NCI-H748 (cell line): ENCODE measurements at regions not wholly inside any gene's neighbourhood (a gene's known extent, or its start where the extent isn't known, plus 50 kb on each side); places are given as distances from the start of the nearest gene placed in this dataset.

Experiments
- DNase-seq: peaks from one replicate; lab custom pipeline; 2025; ENCODE audit not compliant: unreplicated experiment; lab: John Stamatoyannopoulos, UW

DNA sequence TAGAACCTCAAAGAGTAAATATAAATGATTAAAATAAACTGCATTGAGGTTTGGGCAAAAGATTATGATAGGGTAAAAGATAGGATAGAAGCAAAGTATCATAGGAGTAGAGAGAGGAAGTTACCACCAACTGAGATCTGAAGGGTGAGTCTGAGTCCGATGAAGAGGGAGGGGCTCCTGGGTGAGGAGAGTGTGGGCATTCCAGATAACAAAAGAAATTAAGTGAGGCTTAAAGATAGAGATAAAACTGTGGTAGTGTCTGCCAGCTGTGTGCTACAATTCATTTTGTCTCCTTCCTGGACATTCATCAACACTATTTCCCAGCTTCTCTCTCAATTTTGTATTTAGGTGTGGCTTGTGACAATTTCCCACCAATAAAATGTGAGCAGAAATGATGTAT, 343.0 kb upstream of the PLSCR5 start:
- no peak for DNase-seq

GRCh38 chr3:146929696-146930095, 324.6 kb upstream of the PLSCR5 start:
- DNase-seq, result no peak

DNA sequence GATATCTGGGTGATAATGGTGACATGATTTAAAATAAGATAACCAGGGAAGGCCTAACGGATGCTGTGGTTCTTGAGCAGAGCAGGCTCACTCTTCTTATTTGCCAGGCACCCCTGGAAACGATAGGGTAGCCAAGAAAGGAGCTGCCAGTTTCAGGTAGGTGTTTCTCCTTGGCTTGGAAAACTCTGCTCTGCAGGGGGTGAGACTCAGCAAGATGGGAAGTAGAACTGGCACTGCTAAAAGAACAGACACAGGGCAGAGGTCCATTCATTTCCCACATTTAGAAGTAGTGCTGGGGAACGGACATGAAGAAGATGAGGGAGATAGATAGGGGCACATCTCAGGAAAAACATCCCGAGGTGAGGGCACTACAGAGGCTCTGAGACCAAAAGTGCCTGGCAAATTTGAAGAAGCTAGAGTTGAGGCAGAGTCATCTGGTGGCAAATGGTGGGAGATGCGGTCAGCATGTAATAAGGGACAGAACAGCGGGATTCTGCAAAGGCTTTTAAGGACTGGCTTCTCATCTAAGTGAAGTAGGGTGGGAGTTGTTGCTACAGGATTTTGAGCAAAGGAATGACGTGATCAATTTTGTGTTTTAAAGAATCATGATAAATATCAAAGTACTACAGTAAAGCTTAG, 323.4 kb upstream of the PLSCR5 start:
- DNase-seq, result no peak

DNA sequence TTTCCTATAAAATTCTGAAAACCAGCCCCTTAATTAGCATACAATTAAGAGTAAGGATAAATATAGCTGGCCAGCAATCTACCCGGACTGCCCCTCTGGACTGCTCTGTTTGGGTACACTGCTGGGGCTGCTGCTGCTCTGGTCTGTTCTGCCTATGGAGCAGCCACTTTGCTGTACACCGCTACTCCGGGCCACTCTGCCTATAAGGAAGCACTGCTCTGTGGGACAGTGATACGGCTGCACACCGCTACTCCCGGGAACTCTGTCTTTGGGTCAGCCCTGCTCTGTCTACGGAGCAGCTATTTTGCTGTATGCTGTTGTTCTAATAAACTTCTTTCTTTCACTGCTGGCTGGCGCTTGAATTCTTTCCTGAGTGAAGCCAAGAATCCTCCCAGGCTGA, 316.5 kb upstream of the PLSCR5 start:
- DNase-seq, result no peak

- no peak for DNase-seq
These were observed 309.3 kb upstream of the PLSCR5 start for GRCh38 chr3:146914409-146914808.

GRCh38 chr3:146912241-146913015, 307.3 kb upstream of the PLSCR5 start:
- no peak for DNase-seq

DNA sequence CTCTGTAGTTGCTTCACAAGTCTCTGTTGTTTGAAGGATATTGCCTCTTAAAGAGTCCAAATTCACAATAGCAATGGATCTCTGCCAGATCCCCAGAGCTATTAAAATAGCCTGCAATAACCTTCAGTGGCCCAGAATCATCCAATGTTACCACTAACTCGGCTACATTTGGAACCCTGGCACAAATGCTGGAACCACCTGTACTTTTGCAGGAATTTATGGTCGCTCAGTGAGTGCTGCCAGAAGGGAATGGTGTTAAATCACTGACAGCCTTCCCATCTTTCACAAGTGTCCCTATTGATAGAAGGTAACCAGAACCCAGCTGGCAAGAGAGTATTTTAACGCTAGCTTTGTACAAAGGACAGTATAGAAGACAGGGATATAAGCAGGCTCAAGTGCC, 298.8 kb upstream of the PLSCR5 start:
- no peak for DNase-seq

DNA sequence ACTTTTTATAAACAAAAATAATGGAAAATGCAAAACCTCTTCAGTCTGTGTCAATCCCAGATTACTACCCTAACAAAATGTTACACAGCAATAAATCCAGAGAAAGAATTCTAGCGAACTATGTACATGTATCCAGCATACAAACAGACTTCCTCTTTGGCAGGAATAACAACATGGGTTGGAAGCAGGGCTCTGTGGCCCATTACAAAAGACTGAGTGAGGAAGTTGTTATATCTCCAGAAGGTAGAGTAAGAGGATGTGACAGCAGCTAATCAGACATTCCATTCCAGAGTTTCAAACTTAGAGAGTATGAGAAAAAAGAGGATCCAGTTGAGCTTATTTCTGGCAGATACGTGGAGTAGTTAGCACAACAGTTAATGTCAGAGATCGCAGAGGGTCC, 294.0 kb upstream of the PLSCR5 start:
- no peak for DNase-seq

GRCh38 chr3:146896711-146897110, 291.6 kb upstream of the PLSCR5 start:
- no peak for DNase-seq

GRCh38 chr3:146895026-146895749, 290.0 kb upstream of the PLSCR5 start:
- DNase-seq, result no peak

DNA sequence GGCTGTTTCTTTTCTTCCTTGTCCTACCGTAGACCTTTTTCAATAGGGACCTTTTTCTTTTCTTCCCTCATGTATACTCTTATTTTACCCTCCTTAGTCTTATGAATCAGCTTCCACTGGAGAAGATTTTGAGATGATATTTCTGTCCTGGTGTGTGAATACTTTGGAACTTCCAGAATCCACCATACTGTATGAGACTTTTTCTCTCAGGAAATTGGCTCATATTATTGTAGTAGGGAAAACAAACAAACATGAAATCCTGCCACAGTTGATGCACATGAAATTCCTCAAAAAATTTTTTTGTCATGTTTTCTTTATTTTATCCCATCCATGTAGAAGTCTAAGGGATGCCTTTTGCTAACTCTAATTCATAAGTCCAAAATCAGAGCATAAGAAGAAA, 289.3 kb upstream of the PLSCR5 start:
- DNase-seq, result no peak

- no peak for DNase-seq
These were observed 286.9 kb upstream of the PLSCR5 start for GRCh38 chr3:146892041-146892440.

- DNase-seq, result no peak
These were observed 284.5 kb upstream of the PLSCR5 start for GRCh38 chr3:146889626-146890025.

GRCh38 chr3:146888176-146888575, 283.0 kb upstream of the PLSCR5 start:
- DNase-seq, result no peak

DNA sequence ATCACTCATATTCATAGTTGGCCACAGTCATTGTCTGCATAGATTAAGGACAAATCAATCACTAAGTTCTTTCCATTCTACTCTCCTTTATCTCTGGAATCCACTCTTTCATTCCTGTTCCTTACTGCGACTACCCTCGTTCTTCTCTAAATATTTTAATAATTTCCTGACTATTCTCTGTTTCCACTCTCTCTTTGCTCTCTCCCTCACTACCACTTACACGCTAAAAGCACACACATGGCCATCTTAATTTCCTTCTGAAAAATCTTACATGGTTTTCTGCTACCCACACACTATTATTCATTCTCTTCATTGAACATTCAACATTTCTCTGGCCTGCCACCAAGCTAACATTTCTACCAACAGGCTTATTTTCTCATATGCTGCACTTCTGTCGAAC, 279.6 kb upstream of the PLSCR5 start:
- no peak for DNase-seq

DNA sequence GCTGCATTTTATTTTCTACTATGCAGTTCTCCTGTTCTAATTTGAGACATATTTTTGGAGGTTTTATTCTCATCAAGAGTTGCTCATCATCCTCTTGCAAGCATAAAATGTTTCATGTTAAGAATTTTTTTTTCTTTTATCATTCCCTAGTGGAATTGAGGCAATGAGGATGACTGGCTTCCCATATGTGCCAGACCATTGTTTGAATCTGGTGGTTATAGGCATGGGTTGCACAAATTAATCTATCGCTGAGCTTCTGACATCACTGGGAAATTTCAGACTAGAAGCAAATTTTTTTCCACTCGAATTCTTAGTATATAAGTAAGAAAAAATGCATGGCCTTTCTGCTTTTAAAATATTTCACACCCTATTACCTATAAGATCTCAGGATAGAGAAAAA, 279.1 kb upstream of the PLSCR5 start:
- no peak for DNase-seq

- DNase-seq, result peak; percentile 1
These were observed 278.1 kb upstream of the PLSCR5 start for GRCh38 chr3:146883288-146883687.

DNA sequence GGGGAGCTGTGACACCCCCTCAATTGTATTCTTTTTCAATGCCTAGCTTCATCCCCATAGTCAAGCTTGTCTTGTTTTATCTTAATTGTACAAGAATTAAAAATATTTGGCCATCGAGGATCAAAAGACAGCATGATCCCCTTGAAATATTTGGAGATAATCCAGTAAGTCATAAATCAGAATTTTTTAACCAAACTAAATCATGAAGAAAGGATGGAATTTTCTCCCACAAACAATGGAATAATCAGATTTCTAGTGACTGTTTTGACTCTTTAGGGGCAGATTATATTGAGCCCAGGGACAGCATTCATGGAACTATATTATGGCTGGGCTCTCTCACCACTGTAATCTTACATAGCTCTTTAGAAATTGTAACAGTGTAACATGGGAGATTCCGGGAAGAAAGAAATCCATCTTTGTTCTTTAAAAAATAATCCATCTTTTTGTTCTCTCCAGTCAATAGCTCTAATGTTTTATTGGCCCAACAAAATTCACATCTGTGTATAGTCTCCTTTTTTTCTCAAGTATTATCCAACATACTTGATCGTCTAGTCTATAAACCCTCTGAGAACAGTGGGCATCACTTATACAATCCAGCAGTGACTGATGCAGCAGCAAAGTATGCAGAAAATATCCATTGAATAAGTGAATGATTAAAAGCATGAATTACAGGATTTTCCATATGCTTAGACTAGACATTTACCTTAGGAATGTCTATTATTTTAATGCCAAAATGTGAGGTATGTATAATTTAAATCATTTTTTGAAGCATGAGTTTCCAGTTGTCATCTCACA, 277.0 kb upstream of the PLSCR5 start:
- DNase-seq, result no peak

DNA sequence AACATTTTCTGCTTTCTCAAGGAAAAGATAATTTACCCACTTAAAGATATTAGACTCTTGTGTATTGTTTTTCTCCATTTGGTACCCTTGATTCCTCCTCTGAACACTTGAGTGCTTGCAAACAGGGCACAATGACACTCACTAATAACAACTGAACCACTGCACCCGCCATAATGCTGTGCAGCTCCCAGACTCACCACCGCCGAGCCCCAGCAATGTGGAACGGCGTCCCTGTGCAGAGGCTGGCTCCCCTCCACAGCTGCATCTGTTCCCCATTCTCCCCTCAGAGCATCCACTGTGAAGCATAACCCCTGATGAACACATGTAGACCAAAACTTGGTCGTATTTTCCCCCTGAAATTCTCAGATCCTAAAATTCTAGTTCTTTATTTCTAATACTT, 276.2 kb upstream of the PLSCR5 start:
- no peak for DNase-seq

DNA sequence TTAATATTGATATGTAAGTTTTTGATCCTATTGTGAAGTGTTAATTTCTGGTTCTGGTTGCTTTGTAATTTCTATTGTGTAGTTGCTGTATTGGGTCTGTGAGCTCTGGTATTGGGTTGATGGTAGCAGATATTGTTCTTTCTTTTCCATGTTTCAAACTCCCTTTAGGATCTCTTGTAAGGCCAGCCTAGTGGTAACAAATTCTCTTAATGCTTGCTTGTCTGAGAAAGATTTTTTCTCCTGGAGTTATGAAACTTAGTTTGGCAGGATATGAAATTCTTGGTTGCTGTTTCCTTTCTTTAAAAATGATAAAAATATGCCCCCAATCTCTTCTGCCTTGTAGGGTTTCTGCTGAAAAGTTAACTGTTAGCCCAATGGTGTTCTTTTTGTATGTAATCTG, 268.6 kb upstream of the PLSCR5 start:
- no peak for DNase-seq

GRCh38 chr3:146865175-146865755, 260.1 kb upstream of the PLSCR5 start:
- DNase-seq, result no peak
